Spleen (tissue), 7 donors: ENCODE measurements at regions not wholly inside any gene's neighbourhood (a gene's known extent, or its start where the extent isn't known, plus 50 kb on each side); places are given as distances from the start of the nearest gene placed in this dataset.

ENCODE experiments used
- POLR2A ChIP-seq, 3 donors: fragments of 450-650 bp; IDR thresholded peaks; one replicate each; pipeline ENCODE4 v1.5.1; 2017; ENCODE audit warnings: antibody characterized with exemption in 3 of 3, mild to moderate bottlenecking in 1 of 3
- POLR2AphosphoS5 ChIP-seq, 3 donors: sonication (generic); formaldehyde crosslinking; IDR thresholded peaks; one replicate each; pipeline ENCODE4 v1.5.1; 2017; ENCODE audit warnings: antibody characterized with exemption in 3 of 3
- TF ChIP-seq, protein P1 (sequence below), 11 experiments: fragments of 200-600 bp in 7 of 11; fragments of 450-650 bp in 4 of 11; sonication (generic) in 4 of 11; IDR thresholded peaks in 8 of 11; conservative IDR thresholded peaks in 3 of 11; 1 replicate in 7 of 11; 2 replicates in 4 of 11; pipeline versions ENCODE4 v1.4.0 to v1.8.0; 2016 to 2021; ENCODE audit warnings: antibody characterized with exemption in 11 of 11, inconsistent platforms in 4 of 11, mild to moderate bottlenecking in 1 of 11
- donor health status: DM: no; HTN: no; CAD: no; lungs with moderate emphysema.
- donor health status: DM: no; HTN: no; CAD: no.
- donor health status: DM: no; HTN: no; CAD: no.

DNA sequence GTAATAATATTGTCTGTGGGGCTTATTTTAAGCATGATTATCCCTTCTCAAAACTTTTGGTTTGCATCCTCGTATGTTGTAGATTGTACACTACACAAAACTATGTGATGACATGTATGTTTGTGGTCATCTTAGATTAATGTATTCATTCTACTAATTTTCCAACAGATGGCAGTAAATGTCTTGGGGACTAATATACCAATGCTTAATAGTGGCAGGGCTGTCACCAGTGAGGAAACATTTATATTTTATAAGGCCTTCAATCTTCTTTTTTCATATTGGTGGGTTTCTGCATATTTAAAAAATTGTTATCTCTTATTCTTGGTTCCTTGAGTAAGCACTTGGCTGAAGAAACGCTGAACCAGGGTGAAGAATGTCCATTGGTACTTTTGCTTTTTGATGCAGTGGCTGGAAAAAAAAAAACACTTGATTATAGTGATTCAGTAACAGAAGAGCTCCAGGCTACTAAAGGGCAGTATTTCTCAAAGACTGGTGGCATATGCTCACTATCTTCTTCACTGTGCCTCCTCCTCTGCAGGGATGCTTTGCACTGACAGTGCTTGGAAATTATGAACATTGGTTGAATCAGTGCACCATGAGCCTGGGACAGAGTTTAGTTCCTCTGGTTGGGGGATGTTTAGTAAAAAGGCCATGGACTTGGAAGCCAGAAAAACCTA, 530.3 kb downstream of the RASEF start:
- TF ChIP-seq, protein P1, sequence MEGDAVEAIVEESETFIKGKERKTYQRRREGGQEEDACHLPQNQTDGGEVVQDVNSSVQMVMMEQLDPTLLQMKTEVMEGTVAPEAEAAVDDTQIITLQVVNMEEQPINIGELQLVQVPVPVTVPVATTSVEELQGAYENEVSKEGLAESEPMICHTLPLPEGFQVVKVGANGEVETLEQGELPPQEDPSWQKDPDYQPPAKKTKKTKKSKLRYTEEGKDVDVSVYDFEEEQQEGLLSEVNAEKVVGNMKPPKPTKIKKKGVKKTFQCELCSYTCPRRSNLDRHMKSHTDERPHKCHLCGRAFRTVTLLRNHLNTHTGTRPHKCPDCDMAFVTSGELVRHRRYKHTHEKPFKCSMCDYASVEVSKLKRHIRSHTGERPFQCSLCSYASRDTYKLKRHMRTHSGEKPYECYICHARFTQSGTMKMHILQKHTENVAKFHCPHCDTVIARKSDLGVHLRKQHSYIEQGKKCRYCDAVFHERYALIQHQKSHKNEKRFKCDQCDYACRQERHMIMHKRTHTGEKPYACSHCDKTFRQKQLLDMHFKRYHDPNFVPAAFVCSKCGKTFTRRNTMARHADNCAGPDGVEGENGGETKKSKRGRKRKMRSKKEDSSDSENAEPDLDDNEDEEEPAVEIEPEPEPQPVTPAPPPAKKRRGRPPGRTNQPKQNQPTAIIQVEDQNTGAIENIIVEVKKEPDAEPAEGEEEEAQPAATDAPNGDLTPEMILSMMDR (IDR thresholded peaks at IDR 0.05 in 8 of 11, conservative IDR thresholded peaks at IDR 0.05 in 3 of 11), result peak in 6 of 11 experiments; percentile 11 to 45 (median 18)
- TF ChIP-seq POLR2A (IDR thresholded peaks at IDR 0.05) (no peak), POLR2AphosphoS5 (IDR thresholded peaks at IDR 0.05) (no peak)
